RPMI7951 (cell line): ENCODE measurements at regions not wholly inside any gene's neighbourhood (a gene's known extent, or its start where the extent isn't known, plus 50 kb on each side); places are given as distances from the start of the nearest gene placed in this dataset.
A peak's percentile ranks its signal among the peaks of the same experiment; 100 is the strongest.

ENCODE experiments used
- DNase-seq: peaks from one replicate; pipeline ENCODE4 v3.0.0-alpha.2; 2012; ENCODE audit warnings: low read depth

GRCh38 chr16:86343796-86344585, 166.3 kb upstream of the FOXF1 start:
- peak; percentile 61 for DNase-seq

GRCh38 chr16:86344586-86344871, 165.8 kb upstream of the FOXF1 start:
- DNase-seq: no peak

GRCh38 chr16:86344881-86345280, 165.4 kb upstream of the FOXF1 start:
- no peak for DNase-seq

- peak; percentile 68 for DNase-seq
Observed at GRCh38 chr16:86345516-86345915, 164.8 kb upstream of the FOXF1 start.

GRCh38 chr16:86346034-86346433, 164.3 kb upstream of the FOXF1 start:
- no peak for DNase-seq

- DNase-seq: peak; percentile 73
Observed at GRCh38 chr16:86347090-86347489, 163.2 kb upstream of the FOXF1 start.

- DNase-seq: peak; percentile 73
Observed at GRCh38 chr16:86347916-86348555, 162.3 kb upstream of the FOXF1 start.

GRCh38 chr16:86349338-86349900, 160.9 kb upstream of the FOXF1 start:
- DNase-seq: no peak

GRCh38 chr16:86350289-86350688, 160.0 kb upstream of the FOXF1 start:
- DNase-seq: no peak

- no peak for DNase-seq
Observed at GRCh38 chr16:86351041-86351784, 159.1 kb upstream of the FOXF1 start.

GRCh38 chr16:86351785-86352139, 158.6 kb upstream of the FOXF1 start:
- peak; percentile 73 for DNase-seq

GRCh38 chr16:86353148-86353547, 157.2 kb upstream of the FOXF1 start:
- DNase-seq: peak; percentile 87

- peak; percentile 68 for DNase-seq
Observed at GRCh38 chr16:86353948-86354347, 156.4 kb upstream of the FOXF1 start.

GRCh38 chr16:86354641-86355513, 155.4 kb upstream of the FOXF1 start:
- peak; percentile 96 for DNase-seq

- DNase-seq: peak; percentile 93
Observed at GRCh38 chr16:86355531-86355930, 154.8 kb upstream of the FOXF1 start.

- DNase-seq: peak; percentile 80
Observed at GRCh38 chr16:86355951-86356350, 154.4 kb upstream of the FOXF1 start.

GRCh38 chr16:86356804-86357203, 153.5 kb upstream of the FOXF1 start:
- DNase-seq: no peak

- DNase-seq: no peak
Observed at GRCh38 chr16:86357303-86357702, 153.0 kb upstream of the FOXF1 start.

- DNase-seq: no peak
Observed at GRCh38 chr16:86357950-86358349, 152.4 kb upstream of the FOXF1 start.

GRCh38 chr16:86359571-86359970, 150.8 kb upstream of the FOXF1 start:
- DNase-seq: no peak

GRCh38 chr16:86362155-86362849, 148.0 kb upstream of the FOXF1 start:
- DNase-seq: peak; percentile 72
